ENCODE measurements at regions not wholly inside any gene's neighbourhood (a gene's known extent, or its start where the extent isn't known, plus 50 kb on each side); places are given as distances from the start of the nearest gene placed in this dataset.

DNA sequence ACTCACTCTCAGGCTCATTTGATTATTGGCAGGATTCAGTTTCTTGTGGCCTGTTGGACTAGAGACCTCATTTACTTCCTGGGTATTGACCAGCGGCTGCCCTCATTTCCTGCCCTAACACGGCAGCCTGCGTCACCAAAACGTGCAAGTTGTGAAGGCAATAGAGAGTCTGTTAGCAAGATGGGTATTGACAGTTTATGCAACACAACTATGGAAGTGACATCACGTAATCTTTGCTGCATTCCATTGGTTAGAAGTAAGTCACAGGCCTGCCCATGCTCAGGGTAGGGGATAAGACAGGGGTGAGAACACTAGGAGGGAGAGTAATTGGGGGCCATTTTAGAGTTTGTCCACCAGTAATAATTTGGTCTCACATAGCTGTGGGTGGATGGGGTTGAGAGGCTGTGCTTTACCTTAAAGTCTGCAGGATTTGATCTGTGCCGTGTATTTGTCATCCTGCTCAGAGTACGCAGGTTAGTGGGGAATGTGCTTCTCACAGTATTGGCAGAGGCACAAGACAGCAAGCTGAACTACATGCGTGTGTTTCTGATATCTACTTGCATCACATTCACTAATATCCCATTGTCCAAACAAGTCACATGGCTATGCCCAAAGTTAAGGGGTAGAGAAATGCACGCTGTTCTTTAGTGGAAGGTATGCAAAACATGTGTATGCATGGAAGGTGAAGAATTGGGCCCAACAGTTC, 83.3 kb downstream of the EDEM1 start:
- DNase-seq = no peak

DNA sequence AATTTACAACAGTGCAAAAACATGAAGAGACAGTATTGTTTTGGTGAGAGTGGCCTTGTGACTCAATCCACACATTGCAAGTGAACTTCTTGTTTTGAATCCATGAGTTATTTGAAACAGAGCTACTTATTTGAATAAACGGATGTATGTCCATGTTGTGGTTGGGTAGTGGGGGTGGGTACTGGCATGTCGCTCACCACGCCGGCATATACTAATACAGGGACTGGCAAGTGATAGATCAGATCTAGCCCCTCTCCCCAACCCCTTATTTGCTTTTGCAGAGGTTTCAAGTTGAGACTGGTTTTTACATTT, 83.8 kb downstream of the EDEM1 start:
- DNase-seq = no peak

DNA sequence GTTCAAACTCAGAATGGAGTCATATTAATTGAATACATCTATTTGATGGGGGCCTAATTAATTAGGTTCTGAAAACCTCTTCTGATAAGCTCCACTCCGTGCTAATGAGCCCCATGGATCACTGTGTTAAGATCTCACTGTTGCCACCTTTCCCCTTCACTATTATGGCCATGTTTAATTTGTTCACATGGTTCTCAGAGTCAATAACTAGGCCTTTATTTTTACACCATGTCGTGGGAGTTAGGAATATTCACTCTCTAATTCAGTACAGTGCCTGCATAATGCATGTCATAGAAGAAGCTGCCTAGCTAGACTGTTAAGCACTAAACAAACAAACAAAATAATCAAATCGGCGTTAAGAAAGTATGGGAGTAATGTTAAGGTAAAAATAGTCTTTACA, 84.9 kb downstream of the EDEM1 start:
- no peak for DNase-seq

DNA sequence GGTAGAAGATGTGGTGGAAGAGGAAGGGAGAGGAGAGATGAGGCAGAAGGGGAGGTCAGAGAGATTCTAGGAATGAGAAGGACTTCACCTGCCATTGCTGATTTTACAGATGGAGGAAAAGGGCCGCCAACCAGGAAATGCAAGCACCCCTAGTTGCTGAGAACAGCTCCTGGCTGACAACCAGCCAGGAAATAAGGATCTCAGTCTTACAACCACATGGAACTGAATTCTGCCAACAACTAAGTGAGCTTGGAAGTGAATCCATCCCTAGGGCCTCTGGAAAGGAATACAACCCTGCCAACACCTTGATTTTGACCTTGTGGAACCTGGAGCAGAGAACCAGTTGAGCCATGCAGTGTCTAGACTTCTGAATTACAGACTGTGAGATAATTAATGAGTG, 86.6 kb downstream of the EDEM1 start:
- no peak for DNase-seq

DNA sequence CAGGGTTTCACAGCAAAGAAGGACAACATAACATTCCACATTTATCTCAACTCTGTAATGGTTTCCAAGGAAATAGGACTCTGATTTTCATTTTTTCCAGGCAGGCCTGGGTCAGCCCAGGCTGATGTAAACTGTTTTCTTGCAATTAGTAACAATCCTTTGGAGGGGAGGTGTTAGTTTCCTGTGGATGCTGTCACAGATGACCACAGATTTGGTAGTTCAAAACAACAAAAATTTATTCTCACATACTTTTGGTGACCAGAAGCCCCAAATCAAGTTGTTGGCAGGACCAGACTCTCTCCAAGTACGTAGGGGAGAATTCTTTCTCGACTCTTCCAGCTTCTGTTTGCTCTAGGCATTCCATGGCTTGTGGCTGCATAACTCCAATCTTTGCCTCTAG, 88.0 kb downstream of the EDEM1 start:
- no peak for DNase-seq

DNA sequence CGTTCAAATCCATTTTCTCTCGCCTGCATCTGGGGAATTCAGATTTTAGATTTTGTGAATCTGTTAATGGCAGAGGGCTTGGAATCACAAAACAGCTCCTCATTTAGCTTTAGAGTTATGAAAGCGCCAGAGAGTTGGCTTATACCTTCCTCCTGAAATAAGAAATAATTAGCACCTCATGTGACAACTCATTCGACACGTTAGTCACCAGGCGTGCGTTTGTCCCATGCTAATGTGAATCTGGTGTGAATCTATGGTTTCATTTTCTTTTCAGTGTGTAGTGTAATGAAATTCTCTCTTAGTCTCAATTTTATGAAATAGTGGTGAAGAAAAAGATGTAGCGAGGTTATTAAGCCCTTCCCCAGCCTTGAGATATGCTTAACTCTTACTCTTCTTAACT, 89.4 kb downstream of the EDEM1 start:
- no peak for DNase-seq

DNA sequence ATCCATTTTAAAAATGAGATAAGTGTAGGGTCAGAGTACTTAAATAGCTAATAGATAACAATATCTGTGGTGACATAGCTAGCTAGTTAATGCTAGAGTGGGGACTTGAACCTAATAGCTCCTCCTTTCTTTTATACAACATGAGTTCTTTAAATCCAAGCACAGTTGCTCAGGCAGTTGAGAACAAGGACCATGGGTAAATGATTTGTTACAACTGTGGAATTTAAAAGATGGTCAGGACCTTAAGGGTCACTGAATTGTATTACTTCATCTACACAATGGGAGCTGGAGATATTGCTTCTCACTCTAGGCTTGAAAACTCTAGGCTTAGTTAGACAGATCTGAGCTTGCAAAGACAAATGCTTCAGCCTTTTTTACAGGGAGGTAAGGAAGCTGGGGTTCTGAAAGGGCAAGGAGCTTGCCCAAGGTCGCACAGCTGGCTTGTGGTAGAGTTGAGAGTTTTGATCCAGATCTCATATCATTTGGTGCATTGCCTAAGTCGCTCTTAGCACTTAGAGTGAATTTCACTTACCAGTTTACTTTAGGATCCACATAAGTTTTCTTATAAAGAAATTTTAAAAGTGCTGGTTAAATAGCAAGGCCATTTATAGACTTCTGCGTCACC, 90.2 kb downstream of the EDEM1 start:
- no peak for DNase-seq

DNA sequence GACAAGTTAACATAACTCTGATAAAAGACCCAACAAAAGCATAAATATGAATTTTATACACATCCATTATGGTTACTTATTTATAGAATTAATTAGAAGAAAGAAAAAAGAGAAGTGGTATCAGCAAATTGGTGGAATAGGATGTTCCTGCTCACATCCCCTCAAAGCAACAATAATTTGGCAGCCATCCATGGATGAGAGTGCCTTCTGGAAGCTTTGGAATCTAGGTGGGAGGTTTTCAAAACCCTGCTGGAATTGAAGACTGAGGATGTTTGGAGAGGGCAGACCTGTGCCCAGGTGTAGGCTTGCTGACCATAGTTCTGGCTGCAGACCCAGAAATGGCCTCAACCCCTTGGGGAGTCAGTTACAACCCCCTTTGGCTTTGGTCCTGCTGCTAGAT, 91.2 kb downstream of the EDEM1 start:
- DNase-seq = no peak

DNA sequence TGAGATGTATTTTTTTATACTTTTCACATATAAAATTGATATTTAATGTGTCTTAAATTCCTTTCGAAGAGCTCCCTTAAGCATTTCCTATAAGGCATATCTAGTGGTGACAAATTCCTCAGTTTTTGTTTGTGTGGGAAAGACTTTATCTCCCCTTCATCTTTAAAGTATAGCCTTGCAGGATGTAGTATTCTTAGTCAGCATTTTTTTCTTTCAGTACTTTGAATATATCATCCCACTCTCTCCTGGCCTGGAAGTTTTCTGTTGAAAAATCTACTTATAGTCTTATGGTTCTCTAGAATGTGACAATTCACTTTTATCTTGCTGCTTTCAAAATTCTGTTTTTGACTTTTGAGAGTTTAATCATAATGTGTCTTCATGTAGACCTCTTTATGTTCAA, 95.2 kb downstream of the EDEM1 start:
- no peak for DNase-seq

DNA sequence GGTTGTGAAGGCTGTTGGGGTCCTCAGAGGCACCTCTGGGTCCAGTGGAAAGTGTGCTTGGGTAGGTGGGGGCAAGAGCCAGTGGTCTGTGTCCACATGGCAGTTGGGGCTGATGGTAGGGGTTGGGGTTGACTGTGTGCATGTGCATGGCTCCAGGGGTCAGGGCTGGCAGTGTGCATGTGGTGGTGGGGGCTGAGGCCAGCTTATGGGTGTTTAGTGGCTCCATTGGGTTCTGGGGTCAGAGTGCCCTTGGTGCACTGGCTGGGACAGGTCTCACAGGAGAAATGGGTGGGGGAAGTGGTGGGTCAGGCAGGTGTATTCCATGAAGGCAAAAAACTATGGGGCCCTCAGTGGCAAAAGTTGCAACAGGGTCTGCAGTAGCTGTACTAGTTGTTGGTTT, 97.9 kb downstream of the EDEM1 start:
- no peak for DNase-seq

DNA sequence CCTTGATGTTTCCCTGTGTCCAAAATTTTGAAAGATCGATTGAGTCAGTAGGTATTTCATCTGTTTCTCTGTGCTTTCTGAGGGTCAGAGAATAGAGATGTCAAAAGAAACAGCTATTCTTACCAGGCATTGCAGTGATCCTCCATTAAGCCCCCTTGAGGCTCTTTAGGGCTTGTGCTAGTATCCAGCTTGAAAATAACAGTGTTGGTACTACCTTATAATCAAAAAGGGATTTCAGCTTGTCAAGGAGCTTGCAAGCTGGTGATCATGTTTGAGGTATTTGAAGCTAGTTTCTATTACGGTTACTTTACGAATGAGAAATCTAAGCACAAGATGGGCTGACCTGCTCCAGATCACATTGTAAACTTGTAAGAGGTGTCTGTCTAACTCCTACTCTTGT, 103.4 kb downstream of the EDEM1 start:
- DNase-seq = no peak

DNA sequence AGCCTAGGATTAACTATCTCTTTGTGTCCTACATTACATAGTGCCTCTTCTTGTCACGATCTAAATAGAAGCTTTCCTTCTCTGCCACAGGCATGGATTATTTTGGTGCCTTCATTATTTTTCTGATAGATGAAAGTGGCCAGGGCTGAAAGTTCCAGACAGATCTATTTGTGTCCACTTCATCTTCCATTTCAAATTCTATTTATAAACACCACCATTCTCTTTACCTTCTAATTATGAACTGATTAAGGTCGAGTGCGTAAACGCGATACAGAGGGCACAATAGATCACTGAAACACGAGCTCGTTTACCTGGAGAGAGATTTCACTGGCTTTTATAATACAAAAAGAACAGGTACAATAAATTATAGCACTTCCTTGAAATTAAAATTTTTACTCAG, 105.0 kb downstream of the EDEM1 start:
- DNase-seq = no peak

DNA sequence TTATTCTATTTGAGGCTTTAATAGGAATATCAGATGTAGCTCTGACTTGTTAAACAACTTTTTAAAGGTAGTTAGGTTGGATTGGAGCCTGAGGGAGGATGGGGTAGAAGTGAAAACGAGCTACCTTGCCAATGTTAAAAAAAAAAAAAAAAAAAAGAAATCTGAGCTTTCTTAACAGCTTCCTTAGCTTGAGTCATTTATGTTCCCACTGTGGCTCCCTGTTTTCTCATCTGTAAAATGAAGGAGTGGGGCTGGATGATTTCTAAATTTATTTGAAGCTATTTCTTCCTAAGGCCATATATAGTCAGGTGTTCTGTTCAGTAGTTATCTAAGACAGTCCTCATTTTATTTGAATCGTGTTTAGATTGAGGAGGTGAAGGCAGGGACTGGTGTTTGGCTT, 105.7 kb downstream of the EDEM1 start:
- DNase-seq = no peak

DNA sequence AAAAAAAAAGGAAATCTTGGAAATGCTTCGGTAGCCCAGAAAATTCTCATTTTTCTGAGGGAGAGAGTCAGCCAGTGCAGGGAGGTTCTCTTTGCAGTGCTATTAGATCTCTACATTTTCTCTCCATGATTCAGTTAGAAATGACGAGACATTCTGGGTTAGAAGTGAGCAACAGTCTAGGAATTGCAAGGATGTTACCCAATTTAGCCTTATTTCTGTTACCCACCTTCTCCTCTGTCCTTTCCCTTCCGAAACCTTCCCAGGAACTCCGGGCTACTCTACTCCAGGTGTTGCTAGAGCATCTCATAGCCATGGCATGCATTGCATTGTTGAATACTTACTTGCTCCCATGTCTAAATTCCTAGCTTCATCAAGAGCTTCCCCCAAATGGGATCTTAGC, 106.8 kb downstream of the EDEM1 start:
- DNase-seq = no peak

DNA sequence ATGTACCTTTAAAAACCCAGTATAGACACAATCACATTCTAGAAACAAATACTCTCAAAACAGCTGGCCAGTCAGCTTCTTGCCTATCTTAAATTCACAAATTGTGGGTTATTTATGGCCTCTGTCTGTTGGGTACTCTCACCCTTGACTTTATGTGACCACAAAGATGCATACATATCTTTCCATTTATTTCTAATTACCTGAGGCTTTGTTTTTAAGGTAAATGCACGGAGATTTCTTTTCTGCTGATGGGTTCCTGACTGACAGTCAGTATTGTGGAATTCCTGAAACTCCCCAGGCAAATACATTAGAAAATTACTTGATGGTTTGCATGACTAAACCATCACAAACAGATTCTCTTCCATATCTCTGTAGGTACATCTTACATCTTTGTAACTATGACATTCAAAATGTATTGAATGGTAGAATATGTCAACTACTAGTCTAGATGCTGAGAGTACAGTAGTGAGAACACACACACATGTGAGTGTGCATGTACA, 107.7 kb downstream of the EDEM1 start:
- no peak for DNase-seq

DNA sequence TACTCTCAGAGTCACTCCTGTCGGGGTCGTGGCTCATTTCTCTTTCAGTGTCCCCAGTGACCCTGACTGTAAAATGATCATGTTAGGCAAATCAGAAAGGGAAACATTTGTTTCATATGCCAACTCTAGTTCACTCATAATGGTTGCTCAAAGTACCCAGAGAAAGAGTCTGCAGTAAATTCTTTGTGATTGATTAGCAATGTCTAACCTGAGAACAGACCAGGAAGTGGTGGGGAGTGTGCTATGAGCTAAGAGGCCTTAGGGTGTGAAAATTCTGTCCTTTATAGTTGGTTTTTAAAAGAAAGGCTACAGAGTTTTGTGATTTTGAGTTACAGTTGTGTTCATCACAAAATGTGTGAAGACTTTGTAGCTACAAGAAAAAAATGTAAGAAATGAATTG, 108.9 kb downstream of the EDEM1 start:
- no peak for DNase-seq

DNA sequence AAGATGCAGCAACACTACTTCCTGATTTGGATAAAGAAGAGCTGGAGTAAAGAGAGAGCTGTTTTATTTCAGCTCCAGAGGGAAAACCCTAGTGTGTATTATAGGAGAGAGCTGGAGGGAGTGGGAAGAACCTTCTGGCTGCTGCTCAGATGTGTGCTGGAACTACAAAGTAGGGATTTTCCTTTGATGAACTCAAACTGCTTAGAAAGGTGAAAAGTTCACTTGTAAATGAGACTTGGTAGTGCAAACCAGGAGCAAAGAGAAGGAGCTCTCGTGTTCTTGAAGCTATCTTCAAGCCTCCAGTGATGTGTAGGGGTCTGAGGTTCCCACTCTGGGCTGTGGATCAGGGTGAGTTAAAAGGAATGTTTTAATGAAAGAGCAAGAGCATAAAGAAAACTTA, 110.4 kb downstream of the EDEM1 start:
- no peak for DNase-seq

DNA sequence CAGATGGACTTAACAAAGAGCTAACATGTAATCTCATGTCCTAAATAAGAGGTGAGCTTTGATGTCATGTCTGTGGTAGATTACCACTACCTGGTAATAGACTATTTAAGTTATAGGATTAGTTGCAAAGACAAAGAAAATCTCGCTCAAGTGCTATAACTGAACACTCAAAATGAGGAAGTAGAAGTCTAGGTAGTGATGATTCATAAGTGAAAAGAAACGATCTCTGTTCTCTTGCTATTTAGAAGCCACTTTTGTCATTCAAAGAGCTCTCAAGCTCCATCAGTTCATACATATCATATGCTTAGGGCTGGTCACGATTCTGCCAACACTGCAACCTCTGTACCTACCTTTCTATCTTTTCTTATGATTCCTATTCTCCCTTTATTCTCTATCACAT, 110.9 kb downstream of the EDEM1 start:
- DNase-seq = no peak

DNA sequence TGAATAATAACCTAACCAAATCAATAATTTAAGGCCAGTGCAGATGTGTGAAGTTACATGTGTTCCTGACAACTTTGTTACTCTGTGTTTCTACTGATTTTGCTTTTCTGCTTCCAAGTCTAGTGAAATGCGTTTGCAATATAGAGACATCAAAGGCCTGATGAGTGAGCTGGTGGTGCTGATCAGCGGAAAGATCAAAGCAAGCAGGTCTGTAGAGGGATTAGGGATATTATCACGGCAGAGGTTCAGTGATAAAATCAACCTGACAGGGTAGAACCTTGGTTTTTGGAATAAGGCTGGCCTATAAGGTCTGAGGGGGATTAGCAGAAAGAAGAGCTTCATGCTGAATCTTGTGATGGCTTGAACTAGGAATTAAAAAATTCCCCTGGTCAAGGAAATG, 111.7 kb downstream of the EDEM1 start:
- DNase-seq = no peak

DNA sequence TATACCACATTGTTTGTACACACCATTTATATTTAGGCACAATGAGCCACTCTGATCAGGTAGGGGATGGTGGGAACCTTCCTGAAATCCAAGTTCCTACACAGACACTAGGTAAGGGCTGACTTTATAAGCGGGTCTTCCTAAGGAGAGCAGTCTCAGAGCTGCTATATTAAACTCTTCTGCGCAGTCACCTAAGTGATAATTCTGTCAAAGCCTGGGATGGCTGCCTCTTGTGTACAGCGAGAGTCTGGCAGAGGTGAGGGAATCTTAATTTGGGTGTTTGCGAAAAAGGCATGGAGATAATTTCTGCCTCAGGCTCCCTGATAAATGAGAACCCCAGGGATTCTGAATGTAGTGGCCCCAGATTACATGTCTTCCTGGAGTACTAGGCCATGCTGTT, 113.1 kb downstream of the EDEM1 start:
- DNase-seq = no peak

DNA sequence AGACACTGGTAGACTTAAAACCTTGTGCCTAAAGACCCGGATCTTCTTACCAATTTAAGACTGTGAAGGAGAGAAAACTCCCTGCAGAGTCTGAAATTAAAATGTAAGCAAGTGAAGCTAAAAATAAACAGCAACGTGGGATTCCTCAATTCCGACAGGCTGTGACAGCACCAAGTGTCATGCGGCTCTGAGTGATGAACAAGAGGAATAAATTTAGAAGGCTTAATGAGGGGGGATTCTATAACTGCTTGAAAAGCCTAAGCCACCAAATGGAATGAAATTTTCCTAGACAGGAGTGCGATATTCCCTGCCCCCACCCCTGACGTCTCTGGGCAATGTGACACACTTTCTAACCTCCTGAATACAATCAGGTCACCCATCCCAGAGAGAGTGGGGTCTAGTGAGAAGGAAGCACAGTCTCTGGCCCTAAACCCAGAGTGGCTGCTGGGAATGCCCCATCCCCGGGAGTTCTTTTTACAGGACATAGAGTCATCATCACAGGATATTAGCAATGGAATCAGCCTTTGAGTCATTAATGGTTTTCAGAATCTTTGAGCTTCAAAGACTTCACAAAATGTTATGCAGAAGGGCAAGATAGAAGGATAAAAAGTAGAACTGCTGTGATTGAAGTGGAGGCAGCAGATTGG, 114.3 kb downstream of the EDEM1 start:
- no peak for DNase-seq

DNA sequence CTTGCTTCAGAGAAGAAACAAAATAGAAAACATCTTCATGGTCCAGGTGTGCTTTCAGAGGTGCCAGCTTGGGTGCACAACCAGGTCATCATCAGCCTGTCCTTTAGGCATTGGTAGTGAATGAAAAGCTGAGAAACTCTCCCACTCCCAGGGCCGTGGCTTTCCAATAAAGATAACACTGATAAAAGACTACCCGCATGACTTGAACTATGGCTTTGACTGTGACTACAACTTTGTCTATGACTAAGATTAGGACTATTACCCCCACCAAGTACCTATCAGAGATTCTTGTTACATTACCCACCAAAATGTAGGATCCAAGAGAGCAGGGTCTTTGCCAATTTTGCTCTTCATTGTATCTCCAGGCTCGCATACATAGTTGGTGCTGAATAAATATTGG, 115.2 kb downstream of the EDEM1 start:
- DNase-seq = no peak

DNA sequence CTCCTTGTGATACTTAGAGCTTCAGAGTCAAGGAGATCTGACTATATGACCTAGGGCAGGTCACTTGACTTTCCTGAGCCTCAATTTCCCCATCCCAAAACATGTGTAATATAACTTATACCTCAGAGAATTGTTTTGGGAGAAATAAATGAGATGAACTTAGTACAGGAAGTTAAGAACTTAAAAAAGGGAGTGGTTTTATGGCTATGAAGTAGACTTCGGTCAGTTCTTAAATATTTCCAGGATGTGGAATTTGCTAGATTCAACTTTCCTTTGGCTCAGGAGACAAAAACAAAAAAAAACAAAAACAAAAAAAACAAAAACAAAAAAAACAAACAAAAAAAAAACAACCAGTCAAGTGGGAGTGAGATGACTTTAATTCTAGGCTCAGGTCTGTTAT, 116.7 kb downstream of the EDEM1 start:
- no peak for DNase-seq

DNA sequence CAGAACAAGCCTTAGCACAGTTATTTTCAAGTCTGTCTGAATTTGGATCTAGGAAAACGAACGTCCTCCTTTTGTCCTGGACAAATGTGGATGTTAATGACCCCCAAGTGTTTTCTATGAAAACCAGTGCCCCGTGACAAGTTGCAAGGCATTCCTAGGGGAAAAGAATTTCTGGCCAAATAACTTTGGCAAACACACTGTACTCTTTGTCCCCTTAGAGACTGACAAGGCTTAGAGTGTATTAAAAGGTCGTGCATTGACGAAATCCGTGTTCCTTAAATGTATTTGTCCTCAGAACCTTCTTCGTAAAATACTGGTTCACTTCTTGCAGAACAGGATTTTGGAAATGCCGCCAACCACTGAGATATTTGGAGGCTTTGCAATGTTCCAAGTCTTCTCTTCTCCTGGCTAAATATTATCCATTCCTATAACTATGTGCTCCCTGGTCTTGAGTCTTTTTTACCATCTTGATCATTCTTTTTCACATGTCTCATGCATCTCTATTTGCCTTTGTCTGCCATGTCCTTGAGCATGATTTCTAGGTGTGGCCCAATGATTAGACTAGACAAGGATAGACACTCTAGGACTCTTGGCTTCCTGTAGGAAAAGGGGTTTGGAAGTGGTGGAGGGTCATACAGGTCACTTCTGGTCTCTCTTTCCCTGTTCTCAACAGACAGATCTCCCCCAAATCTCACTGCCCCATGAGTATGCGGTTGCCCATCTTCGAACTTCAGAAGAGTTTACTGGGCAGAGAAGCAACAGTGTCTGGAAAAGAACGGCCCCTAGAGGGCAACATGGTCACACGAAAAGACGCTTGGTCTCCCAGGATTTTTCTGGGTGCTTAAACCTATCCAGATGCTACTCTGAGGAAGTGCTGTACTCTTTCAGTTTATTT, 117.5 kb downstream of the EDEM1 start:
- DNase-seq = no peak

Data from activated CD4-positive, alpha-beta T cell treated with anti-CD3 and anti-CD28 coated beads, Interleukin-2, amount 50 U/mL, for 1 hour (primary cell).